ENCODE measurements at regions not wholly inside any gene's neighbourhood (a gene's known extent, or its start where the extent isn't known, plus 50 kb on each side); places are given as distances from the start of the nearest gene placed in this dataset.
"Not testable (repeated sequence)": the region's sequence is repeated elsewhere in the genome, so short reads cannot be mapped to it uniquely, and the experiment has no call there.

DNA sequence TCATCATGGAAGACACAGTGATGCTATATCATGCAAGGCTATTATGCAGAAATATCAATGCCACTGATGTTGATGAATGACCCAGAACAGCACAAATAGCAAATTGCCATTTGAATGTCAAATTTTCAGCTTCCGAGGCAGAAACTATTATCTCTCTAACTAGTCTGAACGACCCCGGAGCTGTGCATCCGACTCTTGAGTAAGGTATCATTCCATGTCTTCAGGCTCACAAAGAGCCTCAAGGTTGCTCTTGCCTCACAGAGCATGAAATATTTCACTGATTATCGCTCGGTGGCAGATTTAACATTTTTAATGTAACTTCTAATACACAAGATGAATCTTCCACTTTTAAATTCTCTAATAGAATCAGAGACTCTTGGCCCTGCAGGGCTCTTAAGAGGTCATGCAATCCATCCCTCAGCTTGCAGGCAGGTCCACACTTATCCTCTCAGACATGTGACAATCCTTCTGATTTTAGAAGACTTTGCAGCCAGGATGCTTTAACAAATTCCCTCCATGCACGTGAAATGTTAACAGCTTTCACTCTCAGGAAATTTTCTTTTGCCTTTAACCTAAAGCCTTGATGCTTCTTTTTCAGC, 221.0 kb downstream of the FRK start:
- ATAC-seq: no peak
- POLR2A ChIA-PET: no interaction called here
- CTCF ChIA-PET: no interaction called here
- TF ChIP-seq, protein P1, sequence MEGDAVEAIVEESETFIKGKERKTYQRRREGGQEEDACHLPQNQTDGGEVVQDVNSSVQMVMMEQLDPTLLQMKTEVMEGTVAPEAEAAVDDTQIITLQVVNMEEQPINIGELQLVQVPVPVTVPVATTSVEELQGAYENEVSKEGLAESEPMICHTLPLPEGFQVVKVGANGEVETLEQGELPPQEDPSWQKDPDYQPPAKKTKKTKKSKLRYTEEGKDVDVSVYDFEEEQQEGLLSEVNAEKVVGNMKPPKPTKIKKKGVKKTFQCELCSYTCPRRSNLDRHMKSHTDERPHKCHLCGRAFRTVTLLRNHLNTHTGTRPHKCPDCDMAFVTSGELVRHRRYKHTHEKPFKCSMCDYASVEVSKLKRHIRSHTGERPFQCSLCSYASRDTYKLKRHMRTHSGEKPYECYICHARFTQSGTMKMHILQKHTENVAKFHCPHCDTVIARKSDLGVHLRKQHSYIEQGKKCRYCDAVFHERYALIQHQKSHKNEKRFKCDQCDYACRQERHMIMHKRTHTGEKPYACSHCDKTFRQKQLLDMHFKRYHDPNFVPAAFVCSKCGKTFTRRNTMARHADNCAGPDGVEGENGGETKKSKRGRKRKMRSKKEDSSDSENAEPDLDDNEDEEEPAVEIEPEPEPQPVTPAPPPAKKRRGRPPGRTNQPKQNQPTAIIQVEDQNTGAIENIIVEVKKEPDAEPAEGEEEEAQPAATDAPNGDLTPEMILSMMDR (IDR thresholded peaks at IDR 0.05): no peak
- Mint-ChIP-seq H3K4me3 (no peak overlapping the region), H3K27me3 (no peaks in the 10 kb centered on the region), H3K36me3 (ENCODE audit: low read depth) (no peaks in the 10 kb centered on the region), H3K9me3 (peaks cover 4% of the 10 kb centered on the region), H3K4me1 (ENCODE audit: low read depth) (no peaks in the 10 kb centered on the region), H3K27ac (no peak overlapping the region)
- no peak for DNase-seq
- intact Hi-C loops (cut with micrococcal nuclease): no loop called here

- Mint-ChIP-seq H3K4me3 (no peak overlapping the region), H3K9me3 (peaks cover 4% of the 10 kb centered on the region)
- TF ChIP-seq, protein P1 (IDR thresholded peaks at IDR 0.05): peak; percentile 46
Observed at GRCh38 chr6:115838763-115839401, 221.8 kb downstream of the FRK start.

DNA sequence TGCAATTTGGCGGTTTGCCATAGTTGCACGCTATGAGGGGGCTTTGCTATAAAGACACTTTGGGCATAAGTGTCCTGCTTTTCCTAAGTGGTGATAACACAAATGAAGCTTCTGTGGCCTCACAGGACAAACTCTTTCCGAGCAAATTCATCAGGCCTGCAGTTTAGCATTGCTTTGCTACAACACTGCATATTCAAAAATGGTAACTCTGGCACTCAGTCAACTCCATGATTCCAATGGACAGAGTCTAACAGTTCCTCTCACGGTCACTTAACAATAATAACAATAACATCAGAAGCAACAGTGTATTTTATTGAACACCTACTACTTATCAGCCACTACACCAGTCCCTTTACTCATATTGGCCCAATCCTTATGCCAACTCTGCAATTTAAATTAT, 222.5 kb downstream of the FRK start:
- TF ChIP-seq, protein P1 (IDR thresholded peaks at IDR 0.05): no peak
- ATAC-seq: no peak
- ChIA-PET POLR2A (interaction anchor here (0.6 kb wide), 1 partner anchor 121 kb away, joined by 3 read pairs; no protein-coding TSS in a partner anchor), CTCF (no interaction called here)
- DNase-seq: no peak
- no peaks in the 10 kb centered on the region for H3K36me3 Mint-ChIP-seq (ENCODE audit: low read depth)
- H3K4me3 Mint-ChIP-seq: no peak overlapping the region
- H3K4me1 Mint-ChIP-seq (ENCODE audit: low read depth): no peaks in the 10 kb centered on the region
- no peak overlapping the region for H3K27ac Mint-ChIP-seq
- H3K27me3 Mint-ChIP-seq: no peaks in the 10 kb centered on the region
- peaks cover 4% of the 10 kb centered on the region for H3K9me3 Mint-ChIP-seq
- intact Hi-C loops (cut with micrococcal nuclease): no loop called here

More at GRCh38 chr6:115838763-115839401, 221.8 kb downstream of the FRK start:
- Mint-ChIP-seq H3K4me1 (ENCODE audit: low read depth) (no peaks in the 10 kb centered on the region), H3K27me3 (no peaks in the 10 kb centered on the region), H3K27ac (no peak overlapping the region), H3K36me3 (ENCODE audit: low read depth) (no peaks in the 10 kb centered on the region)
- CTCF ChIA-PET: no interaction called here
- DNase-seq (peak; percentile 17), ATAC-seq (peak; percentile 56)
- POLR2A ChIA-PET: interaction anchor here (0.6 kb wide), 1 partner anchor 120 kb away, joined by 3 read pairs; no protein-coding TSS in a partner anchor
- intact Hi-C loops (cut with micrococcal nuclease): no loop called here

- H3K27me3 Mint-ChIP-seq; ATAC-seq; H3K4me1 Mint-ChIP-seq (ENCODE audit: low read depth); H3K9me3 Mint-ChIP-seq; H3K27ac Mint-ChIP-seq; H3K36me3 Mint-ChIP-seq (ENCODE audit: low read depth); POLR2A ChIA-PET; intact Hi-C loops (cut with micrococcal nuclease); H3K4me3 Mint-ChIP-seq; CTCF ChIA-PET; DNase-seq: not testable (repeated sequence)
Observed at GRCh38 chr6:115836374-115836773, 224.3 kb downstream of the FRK start.

- ChIA-PET POLR2A (no interaction called here), CTCF (no interaction called here)
- Mint-ChIP-seq H3K27me3 (no peaks in the 10 kb centered on the region), H3K36me3 (ENCODE audit: low read depth) (no peaks in the 10 kb centered on the region), H3K27ac (no peak overlapping the region), H3K9me3 (peaks cover 4% of the 10 kb centered on the region), H3K4me3 (no peak overlapping the region), H3K4me1 (ENCODE audit: low read depth) (no peaks in the 10 kb centered on the region)
- ATAC-seq: no peak
- TF ChIP-seq, protein P1 (IDR thresholded peaks at IDR 0.05): no peak
- DNase-seq: no peak
- intact Hi-C loops (cut with micrococcal nuclease): no loop called here
Observed at GRCh38 chr6:115835314-115835713, 225.4 kb downstream of the FRK start.

- H3K4me1 Mint-ChIP-seq (ENCODE audit: low read depth); POLR2A ChIA-PET; CTCF ChIA-PET; H3K4me3 Mint-ChIP-seq; DNase-seq; H3K27ac Mint-ChIP-seq; intact Hi-C loops (cut with micrococcal nuclease); H3K9me3 Mint-ChIP-seq; H3K27me3 Mint-ChIP-seq; H3K36me3 Mint-ChIP-seq (ENCODE audit: low read depth); ATAC-seq: not testable (repeated sequence)
Observed at GRCh38 chr6:115834542-115834941, 226.1 kb downstream of the FRK start.
